ENCODE measurements at regions not wholly inside any gene's neighbourhood (a gene's known extent, or its start where the extent isn't known, plus 50 kb on each side); places are given as distances from the start of the nearest gene placed in this dataset.

- no peak for TF ChIP-seq ZNF843 (tag by site-specific recombination; IDR thresholded peaks at IDR 0.05)
- TF ChIP-seq ZNF274 (IDR thresholded peaks at IDR 0.05; ENCODE audit: low read length) = no peak
- no peak for TF ChIP-seq ZNF274 (tag by site-specific recombination; IDR thresholded peaks at IDR 0.05; ENCODE audit: borderline replicate concordance)
- TF ChIP-seq PRDM10 (tag by site-specific recombination; IDR thresholded peaks at IDR 0.05) = no peak
- no peak for TF ChIP-seq CTCF (tag by site-specific recombination; IDR thresholded peaks at IDR 0.05)
- TF ChIP-seq ZNF266 (tag by site-specific recombination; IDR thresholded peaks at IDR 0.05; ENCODE audit: low read depth) = no peak
- TF ChIP-seq ZNF558 (tag by site-specific recombination; IDR thresholded peaks at IDR 0.05) = no peak
- no peak for TF ChIP-seq ZNF184 (tag by site-specific recombination; IDR thresholded peaks at IDR 0.05)
- TF ChIP-seq ZNF544 (tag by site-specific recombination; IDR thresholded peaks at IDR 0.05) = no peak
These were observed 911.4 kb downstream of the TRIB2 start for GRCh38 chr2:13628122-13628521.
